Activated effector memory CD4-positive, alpha-beta T cell treated with Interleukin-2 at 50 U/mL for 16 hours (primary cell): ENCODE measurements at regions not wholly inside any gene's neighbourhood (a gene's known extent, or its start where the extent isn't known, plus 50 kb on each side); places are given as distances from the start of the nearest gene placed in this dataset.

ENCODE experiments used
- DNase-seq: peaks from one replicate; pipeline ENCODE4 v3.0.0-alpha.2; 2020

DNA sequence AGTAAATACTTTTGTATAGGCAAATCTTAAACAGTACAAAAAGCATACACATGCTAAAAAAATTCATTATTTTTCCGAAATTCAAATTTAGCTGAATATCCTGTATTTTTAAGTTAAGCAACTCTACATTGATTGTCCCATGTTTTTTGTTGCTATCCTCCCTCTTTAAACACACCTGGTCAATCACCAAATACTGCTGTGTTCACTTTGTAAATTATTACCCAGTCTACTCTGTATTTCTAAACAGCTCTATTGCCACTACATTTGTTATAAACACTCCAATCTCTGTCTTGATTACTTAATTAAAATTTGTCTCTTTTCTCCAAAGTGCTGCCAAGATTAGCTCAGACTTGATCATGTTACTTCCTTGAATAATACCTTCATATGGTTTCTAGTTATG lies 466.5 kb upstream of the GJE1 start:
- DNase-seq: no peak

DNA sequence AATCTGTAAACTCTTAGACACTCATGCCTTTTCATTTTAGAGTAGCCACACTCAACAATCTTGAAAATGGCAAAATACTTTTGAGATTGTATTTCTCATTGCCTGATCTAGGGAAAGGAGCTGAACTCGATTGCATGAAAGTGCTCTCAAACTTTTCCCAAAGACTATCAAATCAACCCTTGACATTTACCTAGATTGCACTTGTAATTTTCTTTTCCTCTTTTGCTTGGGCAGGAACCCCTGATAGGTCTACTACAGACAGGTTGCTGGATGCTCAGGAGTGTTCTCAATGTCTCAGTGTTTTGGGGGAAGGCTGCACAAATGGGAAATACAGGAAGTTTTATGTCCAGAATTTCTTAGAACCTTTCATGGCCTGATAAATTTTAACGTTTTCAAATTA lies 468.0 kb upstream of the GJE1 start:
- no peak for DNase-seq

DNA sequence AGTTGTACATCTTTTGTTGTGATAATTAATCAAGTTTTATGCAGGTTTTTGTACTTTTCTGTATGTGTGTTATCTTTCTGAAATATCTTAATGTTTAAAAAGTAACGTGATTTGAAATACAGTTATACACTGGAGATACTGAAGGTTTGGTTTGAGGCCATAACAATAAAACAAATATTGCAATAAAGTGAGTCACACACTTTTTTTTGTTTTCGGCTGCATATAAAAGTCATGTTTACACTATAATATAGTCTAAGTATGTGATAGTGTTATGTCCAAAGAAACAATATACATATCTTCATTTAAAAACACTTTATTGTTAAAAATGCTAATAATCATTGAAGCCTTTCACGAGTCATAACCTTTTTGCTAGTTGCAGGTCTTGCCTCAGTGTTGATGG lies 473.1 kb upstream of the GJE1 start:
- DNase-seq: no peak

DNA sequence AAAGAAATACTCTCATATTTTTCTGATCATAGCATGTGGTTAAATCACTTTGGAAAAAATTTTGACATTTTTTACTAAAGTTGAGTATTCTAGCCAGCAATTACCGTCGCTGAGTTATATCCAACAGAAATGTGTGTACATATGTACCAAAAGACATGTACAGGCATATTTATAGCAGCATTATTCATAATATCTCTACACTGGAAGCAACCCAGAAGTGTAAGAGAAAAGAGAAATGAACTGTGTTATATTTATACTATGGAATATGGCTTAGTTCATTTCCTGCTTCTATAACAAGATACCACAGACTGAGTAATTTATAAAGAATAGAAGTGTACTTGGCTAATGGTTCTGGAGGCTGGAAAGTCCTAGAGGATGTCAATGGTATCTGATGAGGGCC lies 474.0 kb upstream of the GJE1 start:
- no peak for DNase-seq

DNA sequence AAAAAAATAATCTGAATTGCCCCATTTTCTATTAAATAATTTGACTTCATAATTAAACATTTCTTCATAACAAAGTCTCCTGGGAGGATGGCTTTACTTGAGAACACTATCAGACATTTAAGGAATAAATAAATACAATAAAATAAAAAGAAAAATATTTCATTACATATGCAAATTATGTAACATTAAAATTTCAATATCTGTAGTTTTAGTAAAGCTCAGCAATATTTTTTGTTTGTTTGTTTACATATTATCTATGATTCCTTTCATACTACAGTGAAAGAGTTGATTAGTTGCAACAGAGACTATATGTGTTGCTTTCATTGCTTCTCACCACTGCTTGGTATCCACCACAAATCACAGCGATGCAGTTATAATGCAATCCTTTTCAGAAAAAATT lies 474.9 kb upstream of the GJE1 start:
- no peak for DNase-seq

DNA sequence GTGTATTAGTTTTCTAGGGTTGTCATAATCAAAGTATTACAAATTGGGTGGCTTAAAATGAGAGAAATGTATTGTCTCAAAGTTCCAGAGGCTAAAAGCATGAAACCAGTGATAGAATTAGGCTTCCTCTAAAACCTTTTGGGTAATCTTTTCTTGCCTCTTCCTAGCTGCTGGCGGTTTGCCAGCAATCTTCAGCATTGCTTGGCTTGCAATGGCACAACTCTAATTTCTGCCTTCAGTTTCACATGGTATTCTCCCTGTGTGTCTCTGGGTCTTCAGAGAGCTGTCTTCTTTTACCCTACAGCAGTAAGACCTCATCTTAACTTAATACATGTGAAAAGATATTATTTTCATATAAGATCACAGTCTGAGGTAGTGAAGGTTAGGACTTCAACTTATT lies 479.1 kb upstream of the GJE1 start:
- DNase-seq: no peak

DNA sequence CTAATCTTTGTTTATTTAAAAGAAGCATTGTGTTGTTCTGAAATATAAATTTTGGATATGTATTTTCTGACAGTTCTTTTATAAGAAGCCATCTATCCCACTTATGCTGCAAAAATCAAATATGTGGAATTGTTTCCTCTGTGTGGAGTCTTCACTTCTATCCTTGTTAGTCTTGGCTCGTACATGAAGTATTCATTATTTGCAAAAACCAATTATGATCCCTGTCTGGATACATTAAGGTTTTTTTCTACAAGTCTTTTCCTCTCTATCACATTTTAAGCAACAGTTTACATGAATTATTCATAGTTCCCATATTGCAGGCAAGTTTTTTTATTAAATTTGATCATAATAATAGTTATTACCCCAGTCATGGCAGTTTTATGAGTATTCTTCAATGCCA lies 490.8 kb upstream of the GJE1 start:
- no peak for DNase-seq

DNA sequence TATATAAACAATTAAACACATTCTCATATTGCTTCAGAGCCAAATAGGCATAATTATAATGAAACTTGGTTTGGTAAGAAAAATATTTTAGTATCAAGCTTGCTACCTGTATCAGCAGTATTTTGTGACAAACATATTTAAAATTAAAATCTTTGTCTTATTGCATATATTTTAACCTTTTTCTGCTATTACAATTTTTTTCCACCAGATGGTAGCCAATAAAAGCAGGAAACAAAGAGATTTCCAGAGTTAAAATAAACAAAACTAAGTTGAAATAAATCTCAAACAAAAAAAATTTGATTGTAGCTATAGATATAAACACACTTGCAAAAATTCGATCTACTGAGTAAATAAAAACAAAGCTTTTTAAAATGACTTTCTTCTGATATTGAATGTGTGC lies 491.3 kb upstream of the GJE1 start:
- DNase-seq: no peak

DNA sequence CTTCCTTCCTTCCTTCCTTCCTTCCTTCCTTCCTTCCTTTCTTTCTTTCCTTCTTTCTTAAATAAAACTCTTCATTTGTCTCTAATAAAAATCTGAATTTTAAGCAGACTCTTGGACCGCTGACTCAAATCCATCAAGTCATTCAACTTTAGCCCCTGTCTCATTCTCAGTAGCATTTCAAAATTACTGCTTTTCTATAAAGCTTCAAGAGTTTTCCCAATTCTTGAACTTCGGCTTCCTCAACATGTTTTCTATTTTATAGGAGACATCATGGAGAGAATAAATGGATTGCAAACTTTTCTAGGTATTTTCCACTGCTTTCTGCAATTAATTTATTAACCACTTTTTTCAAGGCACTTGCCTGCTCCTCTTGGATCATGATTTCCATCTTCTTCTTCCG lies 497.1 kb upstream of the GJE1 start:
- DNase-seq: no peak

DNA sequence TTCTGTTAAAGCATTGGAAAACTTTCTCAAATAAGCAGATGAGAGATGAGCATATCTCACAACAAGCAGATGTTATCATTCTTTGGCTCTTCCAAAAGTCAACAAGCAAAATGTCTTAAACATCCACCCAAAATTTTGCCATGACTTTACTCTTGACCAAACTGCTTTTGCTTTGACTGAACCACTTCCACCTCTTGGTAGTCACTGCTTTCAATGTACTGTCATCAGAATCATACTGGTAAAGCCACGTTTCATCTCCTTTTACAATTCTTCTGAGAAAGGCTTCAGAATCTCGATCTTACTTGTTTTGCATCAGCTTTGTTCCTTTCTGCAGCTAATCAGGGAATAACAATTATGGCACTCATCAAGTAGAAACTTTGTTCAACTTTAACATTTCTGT lies 498.5 kb upstream of the GJE1 start:
- no peak for DNase-seq

DNA sequence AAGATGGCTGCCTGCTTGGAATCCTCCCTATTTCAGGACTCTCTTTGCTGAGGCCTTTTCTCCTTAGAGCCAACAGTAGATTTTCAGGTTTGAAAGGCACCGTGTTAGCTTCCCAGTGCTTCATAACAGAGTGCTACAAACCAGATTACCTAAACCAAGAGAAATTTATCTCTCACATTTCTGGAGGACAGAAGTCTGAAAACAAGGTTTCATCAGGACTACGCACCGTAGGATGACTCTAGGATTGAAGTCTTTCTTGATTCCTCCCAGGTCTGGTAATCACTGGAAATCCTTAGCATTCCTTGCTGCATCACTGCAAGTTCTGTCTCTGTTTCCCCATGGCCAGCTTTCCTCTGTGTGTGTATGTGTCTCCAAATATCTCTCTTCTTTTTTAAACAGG lies 508.4 kb upstream of the GJE1 start:
- no peak for DNase-seq

DNA sequence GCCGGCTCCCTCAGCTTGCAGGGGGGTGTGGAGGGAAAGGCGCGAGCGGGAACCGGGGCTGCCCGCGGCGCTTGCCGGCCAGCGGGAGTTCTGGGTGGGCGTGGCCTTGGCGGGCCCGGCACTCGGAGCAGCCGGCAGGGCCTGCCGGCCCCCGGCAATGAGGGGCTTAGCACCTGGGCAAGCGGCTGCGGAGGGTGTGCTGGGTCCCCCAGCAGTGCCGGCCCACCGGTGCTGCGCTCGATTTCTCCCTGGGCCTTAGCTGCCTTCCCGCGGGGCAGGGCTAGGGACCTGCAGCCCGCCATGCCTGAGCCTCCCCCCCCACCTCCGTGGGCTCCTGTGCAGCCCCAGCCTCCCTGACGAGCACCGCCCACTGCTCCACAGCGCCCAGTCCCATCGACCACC lies 514.5 kb upstream of the GJE1 start:
- no peak for DNase-seq

DNA sequence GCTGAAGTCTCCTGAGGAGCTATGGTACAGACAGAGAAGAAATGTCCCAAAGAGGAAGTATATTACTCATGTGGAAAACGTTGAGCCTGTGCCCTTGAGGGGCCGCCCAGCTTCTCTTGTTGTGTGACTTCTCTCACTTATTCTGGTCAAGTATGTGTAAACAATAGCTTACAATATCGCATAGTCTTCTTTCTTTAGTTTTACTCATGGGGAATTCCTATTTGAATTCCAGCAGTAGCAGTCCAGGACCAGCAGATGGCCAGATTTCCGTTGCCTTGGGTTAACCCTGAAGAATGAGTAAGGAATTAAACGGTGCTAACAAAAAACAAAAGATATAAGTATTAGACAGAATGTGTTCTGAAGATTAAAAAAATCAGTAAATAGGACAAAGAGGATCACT lies 522.0 kb upstream of the GJE1 start:
- DNase-seq: no peak

DNA sequence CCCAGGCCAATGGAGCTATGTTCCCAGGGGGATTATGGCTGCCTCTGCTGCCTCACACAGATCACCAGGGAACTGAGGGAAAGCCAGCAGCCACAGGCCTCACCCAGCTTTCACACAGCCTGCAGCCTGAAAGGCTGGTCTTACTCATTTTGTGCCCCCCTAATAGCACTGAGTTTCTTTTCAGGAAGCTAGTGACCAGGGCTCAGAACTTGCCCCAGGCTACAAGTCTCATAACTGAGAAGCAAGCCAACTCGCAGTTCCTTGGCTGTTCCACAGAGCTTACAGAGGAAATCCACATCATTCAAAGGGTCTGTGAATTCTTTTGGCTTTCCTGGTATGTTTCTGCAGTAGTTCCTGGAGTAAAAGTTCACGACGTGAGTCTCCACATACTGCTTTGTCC lies 524.8 kb upstream of the GJE1 start:
- no peak for DNase-seq

DNA sequence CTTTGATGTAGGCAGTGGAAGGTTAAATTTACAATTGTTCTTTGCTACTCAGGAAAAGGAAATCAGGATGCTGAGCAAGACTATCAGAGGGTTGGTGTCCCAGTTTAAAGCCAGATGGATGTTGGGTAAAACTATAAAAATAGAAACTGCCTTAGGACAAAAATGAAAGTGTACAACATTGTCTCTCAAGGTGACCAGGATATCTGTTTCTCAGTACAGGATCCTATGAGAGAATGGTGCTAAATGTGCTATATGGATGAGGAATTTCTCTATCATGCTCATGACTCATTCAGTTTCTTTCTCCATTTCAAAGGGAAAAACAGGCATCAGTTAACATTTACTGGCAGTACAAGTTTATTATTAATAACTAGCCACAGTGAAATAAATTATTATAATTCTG lies 534.2 kb upstream of the GJE1 start:
- DNase-seq: no peak

DNA sequence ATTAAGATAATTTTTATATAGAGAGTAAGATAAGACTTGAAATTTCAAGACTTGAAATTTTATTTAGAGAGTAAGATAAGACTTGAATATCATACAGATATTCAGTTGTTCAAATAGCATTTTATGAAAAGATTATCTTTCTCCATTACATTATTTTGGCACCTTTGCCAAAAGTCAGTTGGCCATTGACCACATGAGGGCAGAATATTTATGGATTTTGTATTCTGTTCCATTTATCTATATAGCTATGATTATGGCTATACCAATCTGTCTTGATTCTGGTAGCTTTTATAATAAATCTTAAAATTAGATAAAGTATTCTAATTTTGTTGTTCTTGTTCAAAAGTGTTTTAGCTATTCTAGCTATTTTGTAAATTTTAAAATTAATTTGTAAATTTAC lies 537.9 kb upstream of the GJE1 start:
- no peak for DNase-seq

DNA sequence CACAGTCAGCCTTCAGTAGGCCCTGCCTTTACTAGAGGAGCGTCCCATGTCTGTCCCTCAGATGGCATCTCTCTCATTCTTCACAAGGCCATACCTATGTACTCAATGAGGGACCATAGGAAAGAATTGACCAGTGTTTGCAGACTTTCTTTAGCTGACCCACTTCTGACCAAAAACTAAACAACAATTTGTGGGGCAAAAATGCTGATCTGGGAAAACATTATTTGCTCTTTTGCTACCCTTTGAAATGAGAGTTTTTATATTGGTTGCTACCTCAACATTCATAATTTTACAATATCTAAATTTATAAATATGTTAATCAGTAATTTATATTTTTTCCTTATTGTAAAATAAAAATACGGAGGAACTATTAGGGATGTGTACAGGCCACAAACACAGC lies 539.4 kb upstream of the GJE1 start:
- no peak for DNase-seq

DNA sequence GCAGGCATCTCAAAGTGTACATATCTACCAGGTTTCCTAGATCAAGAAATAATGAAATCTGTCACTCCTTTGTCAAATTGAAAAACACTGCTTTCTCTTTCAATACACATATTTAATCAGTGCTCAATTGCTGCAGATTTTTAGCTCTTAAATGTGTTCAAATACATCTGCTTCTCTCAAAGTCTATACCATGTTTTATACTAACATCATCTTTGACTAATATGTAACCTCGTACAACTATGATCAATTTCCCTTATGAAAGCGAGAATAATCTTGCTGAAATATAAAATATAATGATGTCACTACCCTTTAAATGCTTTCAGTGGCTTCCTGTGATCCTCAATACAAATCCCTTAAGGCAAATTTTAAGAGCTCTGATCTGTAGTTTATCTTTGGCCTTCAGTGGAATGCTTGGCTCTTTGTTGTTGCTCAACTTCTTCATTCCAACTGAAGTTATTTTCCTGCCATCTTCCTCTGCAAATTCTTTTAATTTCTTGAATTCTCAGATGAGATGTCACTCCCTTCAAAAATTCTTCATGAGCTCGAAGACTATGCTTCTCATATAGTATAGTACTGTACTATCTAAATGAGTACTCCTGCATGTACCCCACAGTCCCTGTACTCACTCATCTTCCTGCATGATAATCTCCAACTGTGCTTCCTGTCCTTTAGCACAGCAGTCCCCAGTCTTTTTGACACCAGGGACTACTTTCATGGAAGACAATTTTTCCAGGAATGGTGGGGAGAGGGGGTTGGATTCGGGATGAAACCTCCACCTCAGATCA lies 545.1 kb upstream of the GJE1 start:
- DNase-seq: no peak

DNA sequence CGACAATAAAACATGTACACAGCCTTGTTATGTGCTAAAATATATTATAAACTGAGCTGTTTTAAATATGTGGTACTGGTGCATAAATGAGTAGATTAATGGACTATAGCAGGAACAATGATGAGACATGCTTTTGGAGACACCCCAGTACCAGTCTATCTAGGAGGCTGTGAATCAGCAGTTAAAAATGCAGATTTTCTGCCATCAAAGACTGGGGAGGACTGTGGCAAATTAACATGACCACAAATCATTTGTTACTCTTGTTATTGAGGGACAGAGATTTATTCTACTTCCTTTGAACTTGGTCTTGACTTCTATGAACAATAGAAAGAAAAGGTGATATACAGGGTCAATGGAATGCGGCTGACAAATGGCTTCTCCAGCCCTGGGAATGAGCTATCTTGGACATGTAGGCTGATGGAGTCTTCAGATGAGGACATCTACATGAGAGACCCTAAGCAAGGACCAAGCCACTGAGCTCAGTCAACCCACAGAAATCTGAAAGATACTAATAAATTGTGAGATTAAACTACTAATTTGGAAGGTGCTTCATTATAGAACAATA lies 551.7 kb upstream of the GJE1 start:
- DNase-seq: no peak

DNA sequence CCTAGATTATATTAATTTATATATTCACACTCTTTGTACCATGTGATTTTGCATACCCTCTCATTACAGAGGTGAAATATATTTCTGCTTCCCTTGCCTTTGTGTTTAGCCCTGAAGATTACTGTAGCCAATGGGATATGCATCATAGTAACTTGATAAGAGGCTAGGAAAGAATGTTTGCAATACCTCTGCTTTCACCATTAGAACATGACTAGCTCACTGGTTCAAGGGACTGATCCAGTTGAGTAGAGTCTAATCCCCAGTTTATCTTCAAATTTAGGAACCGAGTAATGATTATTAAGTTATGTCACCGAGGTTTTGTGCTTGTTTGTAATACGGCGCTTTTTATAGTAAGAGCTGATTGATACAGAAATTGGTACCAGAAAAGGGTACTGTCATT lies 552.6 kb upstream of the GJE1 start:
- no peak for DNase-seq

DNA sequence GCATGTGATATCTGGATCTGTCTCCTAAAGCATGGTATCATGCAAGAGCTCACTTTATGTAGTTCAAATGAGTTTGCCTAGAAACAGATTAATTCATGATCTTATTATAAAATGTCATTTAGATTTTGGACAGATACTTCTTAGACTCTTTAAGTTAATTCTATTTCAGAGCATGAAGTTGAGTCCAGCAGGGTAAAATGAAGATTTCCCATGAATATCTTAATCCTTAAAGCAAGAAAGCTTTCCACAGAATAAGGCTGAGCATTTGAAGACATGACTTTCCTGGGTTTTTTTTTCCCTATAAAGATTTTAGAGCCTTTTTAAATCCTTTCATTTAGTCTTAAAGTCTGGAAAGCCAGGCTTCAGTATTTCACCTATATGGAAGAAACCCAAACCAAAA lies 556.0 kb upstream of the GJE1 start:
- DNase-seq: no peak

DNA sequence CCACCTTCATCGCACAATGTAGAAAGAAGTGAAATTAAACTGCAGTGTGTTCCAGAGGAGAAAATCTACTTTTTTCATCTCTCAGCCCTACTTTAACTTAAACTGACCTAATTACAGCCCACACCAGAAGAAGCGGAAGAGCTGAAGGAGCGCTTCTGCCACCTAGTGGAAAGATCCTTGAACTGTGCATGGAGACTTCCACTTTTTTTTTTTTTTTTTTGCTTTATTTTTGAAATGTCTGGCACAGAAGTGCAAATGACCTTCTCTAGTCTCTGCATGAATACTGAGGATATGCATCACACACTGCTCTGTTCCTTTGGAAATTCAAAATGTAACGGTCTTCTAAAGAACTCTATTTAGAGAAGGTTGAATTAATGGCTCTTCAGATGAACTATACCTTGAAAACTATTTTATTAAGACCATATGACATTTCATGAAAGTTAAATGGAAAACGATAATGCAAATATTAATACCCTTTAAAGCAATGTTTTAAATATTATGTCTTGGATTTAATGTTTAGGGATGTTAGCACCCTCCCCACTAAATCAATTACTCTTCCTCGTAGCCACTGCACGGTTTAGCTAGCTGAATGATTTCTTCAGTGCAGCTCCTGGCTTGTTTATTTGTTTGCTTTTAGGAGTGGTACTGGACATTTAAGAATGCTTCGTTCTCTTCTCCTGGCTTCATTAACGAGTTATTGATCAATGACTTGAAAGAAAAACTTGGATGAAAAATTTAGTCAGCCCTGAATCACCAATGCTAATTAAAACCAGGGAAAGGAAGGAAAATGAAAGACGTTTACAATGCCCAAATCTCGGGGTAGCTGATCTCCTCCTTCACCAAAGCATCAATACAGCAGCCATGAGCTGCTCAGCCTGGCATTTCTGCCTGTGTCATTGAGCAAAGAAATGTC lies 569.6 kb upstream of the GJE1 start:
- DNase-seq: peak; percentile 42

DNA sequence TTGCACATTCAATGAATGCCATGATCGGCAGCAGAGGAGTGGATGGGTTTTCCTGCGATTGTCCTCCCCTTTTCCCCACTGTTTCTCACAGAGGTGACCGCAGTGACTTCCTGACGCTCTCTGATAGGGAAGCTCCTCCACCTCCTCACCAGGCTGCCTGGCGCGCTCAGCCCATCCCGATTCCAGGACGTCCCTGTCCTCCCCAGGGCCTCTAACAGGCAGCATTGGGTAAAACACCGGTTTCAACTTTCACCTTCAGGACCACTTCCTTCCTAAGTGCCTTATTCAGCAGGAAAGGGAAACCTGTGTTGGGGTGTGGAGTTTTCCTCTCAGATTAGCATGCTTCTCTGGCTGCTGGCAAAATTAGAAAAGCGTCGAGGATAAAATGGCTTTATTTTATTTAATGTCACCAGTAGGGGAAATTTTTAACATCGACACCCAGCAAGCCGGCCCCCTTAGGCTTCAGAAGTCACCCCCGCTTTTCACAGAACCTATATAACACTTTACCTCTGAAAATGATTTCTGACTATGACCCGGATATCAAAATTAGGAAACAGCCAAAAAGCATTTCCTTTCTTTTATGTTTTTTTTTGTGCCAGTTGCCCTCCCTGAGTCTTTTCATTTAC lies 570.4 kb upstream of the GJE1 start:
- DNase-seq: peak; percentile 1

DNA sequence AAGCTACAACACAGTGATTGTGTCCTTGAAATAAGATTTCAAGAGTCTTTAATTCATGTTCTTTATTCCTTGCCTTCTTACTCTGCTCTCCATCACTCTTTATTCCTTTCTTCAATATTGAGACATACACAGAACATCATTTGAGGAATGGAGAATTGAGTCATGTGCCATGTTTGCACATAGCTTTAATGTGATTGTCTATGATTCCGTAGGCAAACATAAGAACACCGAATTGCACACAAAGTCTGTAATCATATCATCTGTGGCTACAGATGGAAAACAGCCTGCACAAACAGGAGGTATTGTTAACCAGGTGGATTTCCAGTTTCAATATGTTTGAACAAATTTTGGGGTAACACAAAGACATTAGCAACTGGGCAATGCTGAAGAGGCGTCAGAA lies 571.6 kb upstream of the GJE1 start:
- DNase-seq: no peak
